ENCODE measurements at regions not wholly inside any gene's neighbourhood (a gene's known extent, or its start where the extent isn't known, plus 50 kb on each side); places are given as distances from the start of the nearest gene placed in this dataset.

- Histone ChIP-seq H3K4ac (ENCODE audit: low read depth, low read length) (no peak overlapping the region), H3K9ac (ENCODE audit: low read length) (no peak overlapping the region), H4K12ac (ENCODE audit: low read depth, low read length) (no peak overlapping the region), H4K8ac (ENCODE audit: low read depth, low read length) (no peak overlapping the region), H3K23ac (ENCODE audit: low read length) (no peak overlapping the region), H3K4me2 (ENCODE audit: low read length) (no peak overlapping the region), H3K79me2 (ENCODE audit: control insufficient read depth, insufficient read depth, low read length, poor library complexity) (no peaks in the 10 kb centered on the region), H3K4me3 (ENCODE audit: low read depth, low read length) (no peak overlapping the region), H3K36me3 (ENCODE audit: control insufficient read depth in 1 of 2, insufficient read depth in 2 of 2, low read length in 2 of 2) (no peaks in the 10 kb centered on the region), H3K79me1 (ENCODE audit: low read length) (no peaks in the 10 kb centered on the region), H2BK120ac (ENCODE audit: insufficient read depth, low read length, poor library complexity) (no peak overlapping the region), H3K4me1 (ENCODE audit: control insufficient read depth in 1 of 2, insufficient read depth in 2 of 2, low read length in 2 of 2) (no peaks in the 10 kb centered on the region), H3K18ac (ENCODE audit: low read length) (no peak overlapping the region), H2AFZ (ENCODE audit: insufficient read depth, low read length, poor library complexity) (no peak overlapping the region), H3K14ac (ENCODE audit: low read length) (no peak overlapping the region), H2BK12ac (ENCODE audit: low read length) (no peak overlapping the region), H3K27me3 (ENCODE audit: insufficient read depth, low read length) (no peaks in the 10 kb centered on the region), H2BK5ac (ENCODE audit: low read depth, low read length, poor library complexity) (no peak overlapping the region), H2AK5ac (ENCODE audit: low read length) (no peak overlapping the region), H3K9me3 (ENCODE audit: insufficient read depth, low read depth, low read length) (no peaks in the 10 kb centered on the region), H4K91ac (ENCODE audit: low read depth, low read length) (no peak overlapping the region), H3K27ac (ENCODE audit: low read depth, low read length) (no peak overlapping the region)
- DNase-seq: no peak
- no CpG with 5 or more reads among the region's 4 CpGs for WGBS (ENCODE audit: extremely low coverage, insufficient coverage, insufficient read length)
Observed at GRCh38 chr13:38093425-38093824, 223.9 kb upstream of the TRPC4 start.

DNA sequence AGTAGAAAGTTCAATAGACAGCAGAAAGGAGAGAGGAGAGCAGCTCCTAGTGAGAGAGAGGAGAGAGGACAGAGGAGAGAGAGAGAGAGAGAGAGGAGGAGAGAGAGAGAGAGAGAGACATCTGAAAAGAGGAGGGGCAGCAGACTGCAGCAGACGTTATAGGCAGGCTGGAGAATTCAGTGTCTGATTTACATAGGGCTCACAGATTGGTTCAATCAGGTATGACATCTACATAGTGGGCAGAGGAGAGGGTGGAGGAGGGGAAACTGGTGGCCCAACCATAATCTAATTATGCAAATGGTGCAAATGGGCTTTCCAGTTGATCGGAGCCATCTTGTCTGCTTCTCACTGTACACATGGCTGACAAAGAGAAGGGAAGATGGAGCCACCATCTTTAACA, 221.3 kb upstream of the TRPC4 start:
- no peaks in the 10 kb centered on the region for H3K4me1 ChIP-seq (ENCODE audit: control insufficient read depth in 1 of 2, insufficient read depth in 2 of 2, low read length in 2 of 2)
- no peak overlapping the region for H3K4me2 ChIP-seq (ENCODE audit: low read length)
- no peak overlapping the region for H3K27ac ChIP-seq (ENCODE audit: low read depth, low read length)
- no peaks in the 10 kb centered on the region for H3K36me3 ChIP-seq (ENCODE audit: control insufficient read depth in 1 of 2, insufficient read depth in 2 of 2, low read length in 2 of 2)
- H2BK12ac ChIP-seq (ENCODE audit: low read length): no peak overlapping the region
- H3K23ac ChIP-seq (ENCODE audit: low read length): no peak overlapping the region
- H4K8ac ChIP-seq (ENCODE audit: low read depth, low read length): no peak overlapping the region
- H3K4me3 ChIP-seq (ENCODE audit: low read depth, low read length): no peak overlapping the region
- H3K4ac ChIP-seq (ENCODE audit: low read depth, low read length): no peak overlapping the region
- no peak overlapping the region for H3K9ac ChIP-seq (ENCODE audit: low read length)
- H2AK5ac ChIP-seq (ENCODE audit: low read length): no peak overlapping the region
- H2AFZ ChIP-seq (ENCODE audit: insufficient read depth, low read length, poor library complexity): no peak overlapping the region
- no CpG with 5 or more reads among the region's 2 CpGs for WGBS (ENCODE audit: extremely low coverage, insufficient coverage, insufficient read length)
- H3K79me1 ChIP-seq (ENCODE audit: low read length): no peaks in the 10 kb centered on the region
- H3K14ac ChIP-seq (ENCODE audit: low read length): no peak overlapping the region
- H3K18ac ChIP-seq (ENCODE audit: low read length): no peak overlapping the region
- no peaks in the 10 kb centered on the region for H3K27me3 ChIP-seq (ENCODE audit: insufficient read depth, low read length)
- DNase-seq: no peak
- H2BK5ac ChIP-seq (ENCODE audit: low read depth, low read length, poor library complexity): no peak overlapping the region
- no peaks in the 10 kb centered on the region for H3K79me2 ChIP-seq (ENCODE audit: control insufficient read depth, insufficient read depth, low read length, poor library complexity)
- no peak overlapping the region for H4K12ac ChIP-seq (ENCODE audit: low read depth, low read length)
- no peak overlapping the region for H4K91ac ChIP-seq (ENCODE audit: low read depth, low read length)
- peaks cover 7% of the 10 kb centered on the region for H3K9me3 ChIP-seq (ENCODE audit: insufficient read depth, low read depth, low read length)
- no peak overlapping the region for H2BK120ac ChIP-seq (ENCODE audit: insufficient read depth, low read length, poor library complexity)

DNA sequence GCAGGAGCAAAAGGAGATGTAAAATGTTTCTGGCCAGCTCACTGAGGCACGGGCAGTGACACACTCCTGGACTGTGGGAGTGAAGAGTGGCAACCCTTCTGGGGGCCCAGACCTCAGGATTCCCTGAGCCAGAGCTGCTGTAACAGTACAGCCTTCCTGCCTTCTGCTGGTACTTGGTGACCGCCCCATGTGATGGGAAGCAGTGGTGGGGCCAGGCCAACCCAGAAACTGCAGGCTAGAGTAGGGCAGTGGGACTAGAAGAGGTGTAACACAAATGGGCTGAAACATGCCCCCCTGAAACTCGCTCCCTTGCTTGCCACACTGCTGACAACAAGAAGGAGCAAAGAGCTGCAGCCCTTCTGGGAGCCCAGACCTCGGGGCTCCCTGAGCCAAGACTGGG, 217.1 kb upstream of the TRPC4 start:
- Histone ChIP-seq H3K9ac (ENCODE audit: low read length) (no peak overlapping the region), H3K4ac (ENCODE audit: low read depth, low read length) (no peak overlapping the region), H3K36me3 (ENCODE audit: control insufficient read depth in 1 of 2, insufficient read depth in 2 of 2, low read length in 2 of 2) (no peaks in the 10 kb centered on the region), H2BK120ac (ENCODE audit: insufficient read depth, low read length, poor library complexity) (no peak overlapping the region), H2AFZ (ENCODE audit: insufficient read depth, low read length, poor library complexity) (no peak overlapping the region), H3K27me3 (ENCODE audit: insufficient read depth, low read length) (no peaks in the 10 kb centered on the region), H4K12ac (ENCODE audit: low read depth, low read length) (no peak overlapping the region), H3K14ac (ENCODE audit: low read length) (no peak overlapping the region), H3K4me3 (ENCODE audit: low read depth, low read length) (no peak overlapping the region), H3K4me2 (ENCODE audit: low read length) (no peak overlapping the region), H4K91ac (ENCODE audit: low read depth, low read length) (no peak overlapping the region), H3K18ac (ENCODE audit: low read length) (no peak overlapping the region), H3K4me1 (ENCODE audit: control insufficient read depth in 1 of 2, insufficient read depth in 2 of 2, low read length in 2 of 2) (no peaks in the 10 kb centered on the region), H2BK12ac (ENCODE audit: low read length) (no peak overlapping the region), H3K79me1 (ENCODE audit: low read length) (no peaks in the 10 kb centered on the region), H3K9me3 (ENCODE audit: insufficient read depth, low read depth, low read length) (peaks cover 7% of the 10 kb centered on the region), H2AK5ac (ENCODE audit: low read length) (no peak overlapping the region), H3K27ac (ENCODE audit: low read depth, low read length) (no peak overlapping the region), H2BK5ac (ENCODE audit: low read depth, low read length, poor library complexity) (no peak overlapping the region), H3K79me2 (ENCODE audit: control insufficient read depth, insufficient read depth, low read length, poor library complexity) (no peaks in the 10 kb centered on the region), H4K8ac (ENCODE audit: low read depth, low read length) (no peak overlapping the region), H3K23ac (ENCODE audit: low read length) (no peak overlapping the region)
- WGBS (ENCODE audit: extremely low coverage, insufficient coverage, insufficient read length): no CpG with 5 or more reads among the region's 4 CpGs
- DNase-seq: no peak

DNA sequence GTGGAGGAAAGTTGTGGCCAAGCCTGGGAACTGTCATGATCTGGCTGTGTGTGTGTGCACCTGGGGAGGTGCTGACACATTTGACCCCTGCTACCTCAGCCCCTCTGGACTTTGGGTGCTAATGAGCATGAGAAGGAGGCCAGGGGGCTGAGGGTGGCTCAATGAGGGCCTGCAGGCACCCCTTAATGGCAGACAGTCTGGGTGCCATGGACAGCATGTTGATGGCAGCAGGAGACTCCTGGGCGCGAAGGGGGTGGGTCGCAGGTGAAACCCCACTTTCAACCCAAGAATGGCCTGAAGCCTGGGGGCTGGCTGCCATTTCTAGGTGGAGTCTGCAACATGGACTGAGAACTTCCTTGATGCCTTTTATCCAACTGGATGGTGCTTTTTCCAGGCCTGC, 216.4 kb upstream of the TRPC4 start:
- no peaks in the 10 kb centered on the region for H3K36me3 ChIP-seq (ENCODE audit: control insufficient read depth in 1 of 2, insufficient read depth in 2 of 2, low read length in 2 of 2)
- H4K91ac ChIP-seq (ENCODE audit: low read depth, low read length): no peak overlapping the region
- no peak overlapping the region for H4K8ac ChIP-seq (ENCODE audit: low read depth, low read length)
- H3K4me1 ChIP-seq (ENCODE audit: control insufficient read depth in 1 of 2, insufficient read depth in 2 of 2, low read length in 2 of 2): no peaks in the 10 kb centered on the region
- H3K9ac ChIP-seq (ENCODE audit: low read length): no peak overlapping the region
- no peak overlapping the region for H2AK5ac ChIP-seq (ENCODE audit: low read length)
- no peaks in the 10 kb centered on the region for H3K79me2 ChIP-seq (ENCODE audit: control insufficient read depth, insufficient read depth, low read length, poor library complexity)
- H3K14ac ChIP-seq (ENCODE audit: low read length): no peak overlapping the region
- DNase-seq: no peak
- H2BK12ac ChIP-seq (ENCODE audit: low read length): no peak overlapping the region
- H3K23ac ChIP-seq (ENCODE audit: low read length): no peak overlapping the region
- H4K12ac ChIP-seq (ENCODE audit: low read depth, low read length): no peak overlapping the region
- H2AFZ ChIP-seq (ENCODE audit: insufficient read depth, low read length, poor library complexity): no peak overlapping the region
- no peak overlapping the region for H2BK120ac ChIP-seq (ENCODE audit: insufficient read depth, low read length, poor library complexity)
- peaks cover 7% of the 10 kb centered on the region for H3K9me3 ChIP-seq (ENCODE audit: insufficient read depth, low read depth, low read length)
- H3K4me2 ChIP-seq (ENCODE audit: low read length): no peak overlapping the region
- H2BK5ac ChIP-seq (ENCODE audit: low read depth, low read length, poor library complexity): no peak overlapping the region
- no peak overlapping the region for H3K27ac ChIP-seq (ENCODE audit: low read depth, low read length)
- H3K4me3 ChIP-seq (ENCODE audit: low read depth, low read length): no peak overlapping the region
- H3K4ac ChIP-seq (ENCODE audit: low read depth, low read length): no peak overlapping the region
- no peaks in the 10 kb centered on the region for H3K27me3 ChIP-seq (ENCODE audit: insufficient read depth, low read length)
- H3K79me1 ChIP-seq (ENCODE audit: low read length): no peaks in the 10 kb centered on the region
- H3K18ac ChIP-seq (ENCODE audit: low read length): no peak overlapping the region
- no CpG with 5 or more reads among the region's 3 CpGs for WGBS (ENCODE audit: extremely low coverage, insufficient coverage, insufficient read length)
